Vagina (tissue), 2 donors: ENCODE measurements at regions not wholly inside any gene's neighbourhood (a gene's known extent, or its start where the extent isn't known, plus 50 kb on each side); places are given as distances from the start of the nearest gene placed in this dataset.

Experiments
- POLR2A ChIP-seq, 2 donors: fragments of 450-650 bp; IDR thresholded peaks; one replicate each; pipeline ENCODE4 v1.6.1; 2017; ENCODE audit warnings: antibody characterized with exemption in 2 of 2, mild to moderate bottlenecking in 2 of 2, moderate library complexity in 2 of 2
- POLR2AphosphoS5 ChIP-seq, 2 donors: sonication (generic); formaldehyde crosslinking; IDR thresholded peaks; one replicate each; pipeline ENCODE4 v1.9.0; 2017; ENCODE audit warnings: antibody characterized with exemption in 2 of 2, mild to moderate bottlenecking in 2 of 2, low read depth in 1 of 2; ENCODE audit not compliant: insufficient read depth in 1 of 2
- TF ChIP-seq, protein P1 (sequence below), 3 experiments: fragments of 450-650 bp in 2 of 3; fragments of 200-600 bp in 1 of 3; sonication (generic) in 1 of 3; IDR thresholded peaks; one replicate each; pipeline ENCODE4 v1.5.1; 2017 to 2019; ENCODE audit warnings: antibody characterized with exemption in 3 of 3, mild to moderate bottlenecking in 2 of 3, moderate library complexity in 2 of 3

DNA sequence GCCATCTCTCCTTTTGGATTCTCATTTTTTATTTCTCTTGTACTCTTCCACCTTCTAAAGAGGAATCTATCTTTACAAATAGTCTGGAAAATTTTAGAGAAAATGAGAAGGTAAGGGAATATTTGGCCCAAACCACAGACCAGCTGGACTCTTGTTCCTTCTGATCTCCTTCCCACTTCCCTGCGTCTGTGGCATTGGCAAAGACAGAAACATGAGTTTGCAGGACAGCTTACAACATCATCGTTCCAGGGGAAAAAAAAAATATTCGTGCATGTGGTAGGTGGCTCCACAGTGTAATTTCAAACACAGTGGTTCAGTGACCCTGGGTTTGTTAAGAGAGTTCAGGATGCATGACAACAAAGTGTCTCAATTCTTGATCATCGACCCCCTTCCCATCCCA is 755.0 kb downstream of the DNAH5 start:
- TF ChIP-seq, protein P1, sequence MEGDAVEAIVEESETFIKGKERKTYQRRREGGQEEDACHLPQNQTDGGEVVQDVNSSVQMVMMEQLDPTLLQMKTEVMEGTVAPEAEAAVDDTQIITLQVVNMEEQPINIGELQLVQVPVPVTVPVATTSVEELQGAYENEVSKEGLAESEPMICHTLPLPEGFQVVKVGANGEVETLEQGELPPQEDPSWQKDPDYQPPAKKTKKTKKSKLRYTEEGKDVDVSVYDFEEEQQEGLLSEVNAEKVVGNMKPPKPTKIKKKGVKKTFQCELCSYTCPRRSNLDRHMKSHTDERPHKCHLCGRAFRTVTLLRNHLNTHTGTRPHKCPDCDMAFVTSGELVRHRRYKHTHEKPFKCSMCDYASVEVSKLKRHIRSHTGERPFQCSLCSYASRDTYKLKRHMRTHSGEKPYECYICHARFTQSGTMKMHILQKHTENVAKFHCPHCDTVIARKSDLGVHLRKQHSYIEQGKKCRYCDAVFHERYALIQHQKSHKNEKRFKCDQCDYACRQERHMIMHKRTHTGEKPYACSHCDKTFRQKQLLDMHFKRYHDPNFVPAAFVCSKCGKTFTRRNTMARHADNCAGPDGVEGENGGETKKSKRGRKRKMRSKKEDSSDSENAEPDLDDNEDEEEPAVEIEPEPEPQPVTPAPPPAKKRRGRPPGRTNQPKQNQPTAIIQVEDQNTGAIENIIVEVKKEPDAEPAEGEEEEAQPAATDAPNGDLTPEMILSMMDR (IDR thresholded peaks at IDR 0.05), result no peak
- TF ChIP-seq POLR2A (IDR thresholded peaks at IDR 0.05) (no peak), POLR2AphosphoS5 (IDR thresholded peaks at IDR 0.05; ENCODE audit: insufficient read depth in 1 of 2, low read depth in 1 of 2) (no peak)
